Neuron (in vitro differentiated cells): ENCODE measurements at regions not wholly inside any gene's neighbourhood (a gene's known extent, or its start where the extent isn't known, plus 50 kb on each side); places are given as distances from the start of the nearest gene placed in this dataset.
"Not testable (repeated sequence)": the region's sequence is repeated elsewhere in the genome, so short reads cannot be mapped to it uniquely, and the experiment has no call there.

Source experiments
- H2AFZ ChIP-seq: one replicate; pipeline ENCODE4 v1.6.1; 2013; ENCODE audit warnings: low read depth, mild to moderate bottlenecking, inconsistent platforms, low read length, moderate library complexity
- H3K27me3 ChIP-seq: one replicate; pipeline ENCODE4 v1.6.1; 2013; ENCODE audit warnings: low read length; ENCODE audit not compliant: insufficient read depth
- H3K36me3 ChIP-seq: one replicate; pipeline ENCODE4 v1.6.1; 2013; ENCODE audit warnings: low read length; ENCODE audit not compliant: insufficient read depth
- H3K4me1 ChIP-seq: one replicate; pipeline ENCODE4 v1.6.1; 2013; ENCODE audit warnings: low read length; ENCODE audit not compliant: insufficient read depth
- H3K4me3 ChIP-seq: 2 replicates; pipeline ENCODE4 v1.5.1; 2013; ENCODE audit warnings: mild to moderate bottlenecking, low read length, moderate library complexity
- H3K9me3 ChIP-seq: one replicate; pipeline ENCODE4 v1.6.1; 2013; ENCODE audit warnings: low read length

DNA sequence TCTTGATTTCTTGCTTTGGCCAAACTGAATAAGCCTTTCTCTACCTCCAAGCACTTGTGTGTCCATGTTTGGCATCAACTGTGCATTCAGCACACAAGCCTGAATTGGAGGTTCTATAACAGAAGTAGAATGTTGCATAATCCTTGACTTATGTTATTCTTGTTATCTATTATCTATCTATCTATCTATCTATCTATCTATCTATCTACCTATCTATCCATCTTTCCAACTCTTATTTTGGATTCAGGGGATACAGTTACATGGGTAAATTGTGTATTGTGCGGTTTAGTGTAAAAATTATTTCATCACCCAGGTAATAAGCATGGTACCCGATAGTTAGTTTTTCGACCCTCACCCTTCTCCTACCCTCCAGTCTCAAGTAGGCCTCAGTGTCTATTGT, 319.6 kb downstream of the PTH2R start:
- H3K9me3 ChIP-seq = no peaks in the 10 kb centered on the region
- no peak overlapping the region for H3K4me3 ChIP-seq
- no peaks in the 10 kb centered on the region for H3K36me3 ChIP-seq
- H3K27me3 ChIP-seq = no peaks in the 10 kb centered on the region
- H3K4me1 ChIP-seq = no peaks in the 10 kb centered on the region
- H2AFZ ChIP-seq = no peak overlapping the region

GRCh38 chr2:208751663-208752415, 345.2 kb downstream of the PTH2R start:
- H3K4me1 ChIP-seq, H3K27me3 ChIP-seq, H3K9me3 ChIP-seq, H3K4me3 ChIP-seq, H3K36me3 ChIP-seq, H2AFZ ChIP-seq: not testable (repeated sequence)

DNA sequence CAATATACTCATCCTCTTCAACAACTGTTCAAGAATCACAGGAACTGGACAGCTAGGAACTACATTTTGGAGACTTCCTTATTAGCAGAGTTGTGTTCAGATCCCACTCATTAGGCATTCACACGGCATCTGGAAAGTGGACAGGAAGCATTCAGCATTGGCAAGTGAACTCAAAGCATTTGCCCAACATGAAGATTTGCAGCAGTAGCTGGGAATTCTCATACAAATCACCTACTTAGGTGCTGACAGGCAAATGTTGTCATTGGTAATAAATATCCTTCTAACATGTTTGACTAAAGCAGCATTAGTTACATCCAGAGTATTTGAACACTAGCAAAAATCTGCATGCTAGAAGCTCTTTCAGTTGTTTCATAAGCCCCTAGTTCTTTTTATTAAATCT, 350.8 kb downstream of the PTH2R start:
- no peaks in the 10 kb centered on the region for H3K9me3 ChIP-seq
- no peaks in the 10 kb centered on the region for H3K27me3 ChIP-seq
- no peak overlapping the region for H3K4me3 ChIP-seq
- no peaks in the 10 kb centered on the region for H3K36me3 ChIP-seq
- H3K4me1 ChIP-seq = no peaks in the 10 kb centered on the region
- no peak overlapping the region for H2AFZ ChIP-seq

DNA sequence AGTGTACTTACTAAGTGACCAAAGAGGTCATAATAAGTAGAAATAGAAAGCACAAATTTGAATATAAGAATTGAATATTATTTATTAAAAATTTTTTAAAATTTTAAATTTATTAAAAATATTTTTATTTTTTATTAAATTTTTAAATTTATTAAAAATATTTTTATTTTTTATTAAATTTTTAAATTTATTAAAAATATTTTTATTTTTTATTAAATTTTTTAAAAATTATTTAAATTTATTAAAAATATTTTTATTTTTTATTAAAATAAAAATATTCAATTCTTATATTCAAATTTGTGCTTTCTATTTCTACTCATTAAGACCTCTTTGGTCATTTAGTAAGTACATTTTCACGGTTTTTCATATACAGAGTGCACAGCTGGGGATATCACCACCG, 366.5 kb downstream of the PTH2R start:
- not testable (repeated sequence) for H3K36me3 ChIP-seq

DNA sequence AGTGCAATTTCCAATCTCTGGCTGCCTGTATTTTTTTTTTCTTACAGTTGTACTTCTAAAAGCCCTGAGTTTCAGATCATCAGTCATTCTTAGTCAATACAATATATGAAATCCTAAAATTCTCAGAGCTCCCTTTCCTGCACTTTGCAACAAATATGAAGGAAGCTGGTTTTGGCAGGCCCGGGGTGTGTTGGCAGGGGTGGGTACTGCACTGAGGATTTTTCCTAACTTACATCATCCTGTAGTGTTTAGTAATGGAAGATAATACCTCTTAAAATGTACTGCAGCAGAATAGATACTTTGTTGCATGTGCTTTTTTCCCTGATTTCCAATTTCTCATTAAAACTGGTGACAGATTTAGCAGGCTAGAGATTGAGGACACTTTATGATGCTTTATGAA, 374.6 kb downstream of the PTH2R start:
- H3K9me3 ChIP-seq = no peaks in the 10 kb centered on the region
- no peaks in the 10 kb centered on the region for H3K36me3 ChIP-seq
- H2AFZ ChIP-seq = no peak overlapping the region
- H3K4me3 ChIP-seq = no peak overlapping the region
- no peaks in the 10 kb centered on the region for H3K27me3 ChIP-seq
- no peaks in the 10 kb centered on the region for H3K4me1 ChIP-seq

More for the DNA sequence above, 366.5 kb downstream of the PTH2R start:
- not testable (repeated sequence) for H3K27me3 ChIP-seq, H3K9me3 ChIP-seq, H3K4me1 ChIP-seq, H2AFZ ChIP-seq, H3K4me3 ChIP-seq

DNA sequence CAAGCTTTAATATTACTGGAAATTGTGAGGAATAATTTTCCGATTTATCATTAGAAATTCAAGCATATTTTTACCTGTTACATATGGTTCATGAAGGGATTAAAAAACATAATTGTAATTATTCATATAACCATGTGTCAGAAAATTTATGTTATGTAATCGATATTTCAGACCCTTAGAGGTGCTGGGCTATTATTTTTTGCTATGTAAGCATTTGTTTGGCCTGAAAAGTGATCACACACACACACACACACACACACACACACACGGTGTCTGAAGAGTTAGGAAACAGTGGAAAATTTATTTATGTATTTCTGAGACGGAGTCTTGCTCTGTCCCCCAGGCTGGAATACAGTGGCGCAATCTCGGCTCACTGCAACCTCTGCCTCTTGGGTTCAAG, 375.5 kb downstream of the PTH2R start:
- no peaks in the 10 kb centered on the region for H3K9me3 ChIP-seq

DNA sequence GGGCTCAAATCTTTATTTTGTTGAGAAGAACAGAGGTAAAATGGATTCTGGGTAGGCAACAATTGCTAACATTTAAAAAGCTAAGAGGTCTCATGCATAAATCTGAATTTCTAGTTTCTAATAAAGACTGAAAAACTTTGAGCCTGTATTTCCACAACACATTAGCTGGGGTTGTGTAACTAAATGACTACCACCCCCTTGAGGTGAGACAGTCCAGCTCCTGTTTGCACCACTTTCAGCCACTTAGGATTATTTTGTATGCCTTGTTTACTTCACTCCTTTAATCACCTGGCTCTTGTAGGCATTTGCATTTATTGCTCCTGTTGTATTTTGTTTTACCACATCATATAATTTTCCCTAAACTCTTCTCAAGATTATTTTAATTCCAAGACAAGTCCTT, 376.6 kb downstream of the PTH2R start:
- no peak overlapping the region for H2AFZ ChIP-seq
- H3K4me3 ChIP-seq = no peak overlapping the region
- H3K36me3 ChIP-seq = no peaks in the 10 kb centered on the region
- H3K4me1 ChIP-seq = no peaks in the 10 kb centered on the region
- H3K27me3 ChIP-seq = no peaks in the 10 kb centered on the region
- H3K9me3 ChIP-seq = no peaks in the 10 kb centered on the region

More for the DNA sequence above, 375.5 kb downstream of the PTH2R start:
- Histone ChIP-seq H3K36me3 (no peaks in the 10 kb centered on the region), H2AFZ (no peak overlapping the region), H3K27me3 (no peaks in the 10 kb centered on the region), H3K4me1 (no peaks in the 10 kb centered on the region), H3K4me3 (no peak overlapping the region)

GRCh38 chr2:208784774-208785173, 378.2 kb downstream of the PTH2R start:
- not testable (repeated sequence) for H3K27me3 ChIP-seq, H3K36me3 ChIP-seq, H3K4me3 ChIP-seq, H3K9me3 ChIP-seq, H2AFZ ChIP-seq, H3K4me1 ChIP-seq

GRCh38 chr2:208791257-208791656, 384.7 kb downstream of the PTH2R start:
- Histone ChIP-seq H2AFZ (no peak overlapping the region), H3K27me3 (no peaks in the 10 kb centered on the region), H3K4me1 (no peaks in the 10 kb centered on the region), H3K4me3 (no peak overlapping the region), H3K9me3 (no peaks in the 10 kb centered on the region), H3K36me3 (no peaks in the 10 kb centered on the region)

- Histone ChIP-seq H3K36me3 (no peaks in the 10 kb centered on the region), H3K9me3 (no peaks in the 10 kb centered on the region), H3K4me3 (no peak overlapping the region), H2AFZ (no peak overlapping the region), H3K4me1 (no peaks in the 10 kb centered on the region), H3K27me3 (no peaks in the 10 kb centered on the region)
These were observed 386.2 kb downstream of the PTH2R start for GRCh38 chr2:208792766-208793165.

DNA sequence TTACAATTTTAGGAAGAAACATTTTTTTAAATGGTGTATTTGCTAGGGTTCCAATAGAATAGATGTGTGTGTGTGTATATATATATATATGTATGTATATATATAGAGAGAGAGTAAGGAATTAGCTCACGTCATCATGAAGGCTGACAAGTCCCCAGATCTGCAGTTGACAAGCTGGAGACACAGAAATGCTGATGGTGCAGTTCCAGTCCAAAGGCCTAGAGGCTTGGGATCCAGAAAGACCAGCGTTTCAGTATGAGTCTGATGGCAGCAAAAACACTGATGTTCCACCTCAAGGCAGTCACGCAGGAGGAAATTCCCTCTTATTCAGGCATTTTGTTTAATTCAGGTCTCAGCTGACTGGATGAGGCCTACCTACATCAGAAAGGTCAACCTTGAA, 386.8 kb downstream of the PTH2R start:
- Histone ChIP-seq H3K4me3 (no peak overlapping the region), H3K9me3 (no peaks in the 10 kb centered on the region), H3K4me1 (peaks cover 4% of the 10 kb centered on the region), H2AFZ (no peak overlapping the region), H3K27me3 (no peaks in the 10 kb centered on the region), H3K36me3 (no peaks in the 10 kb centered on the region)

DNA sequence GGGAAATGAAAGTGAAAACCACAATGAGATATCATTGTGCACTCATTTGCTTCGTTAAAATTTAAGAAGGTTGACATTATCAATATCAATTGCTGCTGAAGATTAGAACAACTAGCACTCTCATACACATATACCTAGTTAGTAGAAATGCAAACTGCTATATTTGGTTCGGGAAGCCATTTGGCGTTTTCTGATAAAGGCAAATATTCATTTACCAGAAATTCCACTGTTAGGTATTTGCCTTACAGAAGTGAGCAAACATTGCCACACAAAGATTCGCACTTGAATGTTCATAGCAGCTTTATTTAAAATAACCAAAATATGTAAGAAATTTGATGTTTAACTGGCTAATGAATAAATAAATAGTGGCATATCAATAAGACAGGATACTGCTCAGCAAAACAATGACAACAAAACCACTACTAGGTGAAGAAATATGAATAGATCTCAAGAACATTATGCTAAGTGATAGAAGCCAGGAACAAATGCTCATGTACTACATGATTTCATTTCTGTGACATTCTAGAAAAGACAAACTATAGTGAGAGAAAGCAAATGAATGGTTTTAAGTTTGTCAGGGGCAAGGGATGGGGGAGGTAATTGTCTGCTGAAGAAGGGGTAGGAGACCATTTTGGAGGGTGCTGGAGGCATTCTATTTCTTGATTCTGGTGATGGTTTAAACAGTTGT, 387.8 kb downstream of the PTH2R start:
- no peaks in the 10 kb centered on the region for H3K9me3 ChIP-seq

GRCh38 chr2:208798698-208799097, 392.1 kb downstream of the PTH2R start:
- H3K4me1 ChIP-seq = peaks cover 12% of the 10 kb centered on the region
- H2AFZ ChIP-seq = no peak overlapping the region
- H3K36me3 ChIP-seq = no peaks in the 10 kb centered on the region
- no peak overlapping the region for H3K4me3 ChIP-seq
- no peaks in the 10 kb centered on the region for H3K9me3 ChIP-seq
- no peaks in the 10 kb centered on the region for H3K27me3 ChIP-seq

More for the DNA sequence above, 387.8 kb downstream of the PTH2R start:
- no peaks in the 10 kb centered on the region for H3K36me3 ChIP-seq
- no peak overlapping the region for H3K4me3 ChIP-seq
- peaks cover 10% of the 10 kb centered on the region for H3K4me1 ChIP-seq
- H2AFZ ChIP-seq = no peak overlapping the region
- H3K27me3 ChIP-seq = no peaks in the 10 kb centered on the region

DNA sequence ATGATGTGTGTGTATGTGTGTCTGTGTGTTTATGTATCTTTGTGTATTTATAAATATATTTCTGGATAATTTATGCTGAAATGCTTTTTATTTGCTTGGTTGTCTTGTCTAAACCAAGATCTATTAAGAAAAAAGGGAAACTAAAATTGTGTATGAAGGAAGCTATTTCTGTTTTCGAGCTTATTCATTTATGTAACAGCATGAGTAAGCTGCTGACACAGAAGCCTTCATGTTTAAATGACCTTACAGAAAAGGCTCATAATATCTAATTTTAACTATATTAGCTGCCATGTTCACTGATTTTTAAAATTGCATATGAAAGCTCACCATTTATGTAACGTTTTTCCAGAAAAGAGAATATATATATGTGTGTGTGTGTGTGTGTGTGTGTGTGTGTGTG, 392.8 kb downstream of the PTH2R start:
- Histone ChIP-seq H3K9me3 (no peaks in the 10 kb centered on the region), H2AFZ (no peak overlapping the region), H3K4me1 (peaks cover 12% of the 10 kb centered on the region), H3K27me3 (no peaks in the 10 kb centered on the region), H3K36me3 (no peaks in the 10 kb centered on the region), H3K4me3 (no peak overlapping the region)
